NB4 (cell line): ENCODE measurements at regions not wholly inside any gene's neighbourhood (a gene's known extent, or its start where the extent isn't known, plus 50 kb on each side); places are given as distances from the start of the nearest gene placed in this dataset.

Experiments used
- DNase-seq: peaks from one replicate; pipeline ENCODE4 v3.0.0; 2010; ENCODE audit warnings: low read depth
- H3K4me3 ChIP-seq: one replicate; pipeline ENCODE4 v1.5.1; 2011; ENCODE audit warnings: mild to moderate bottlenecking, low read depth, low read length, moderate library complexity
- CTCF ChIP-seq: IDR thresholded peaks from one replicate; pipeline ENCODE4 v1.5.1; 2012; ENCODE audit warnings: low read depth, low read length
- MAX ChIP-seq: IDR thresholded peaks from 2 replicates; pipeline ENCODE4 v1.6.1; 2011; ENCODE audit warnings: low read depth, low read length
- MYC ChIP-seq: IDR thresholded peaks from 2 replicates; pipeline ENCODE4 v1.6.1; 2011; ENCODE audit warnings: low read depth, low read length
- POLR2A ChIP-seq: IDR thresholded peaks from 2 replicates; pipeline ENCODE4 v1.6.1; 2011; ENCODE audit warnings: mild to moderate bottlenecking; ENCODE audit not compliant: insufficient read length; ENCODE audit errors: extremely low read depth

GRCh38 chr3:99049164-99049563, 147.7 kb upstream of the DCBLD2 start:
- H3K4me3 ChIP-seq: no peak overlapping the region
- no peak for TF ChIP-seq MAX
- no peak for TF ChIP-seq POLR2A
- TF ChIP-seq MYC: no peak
- TF ChIP-seq CTCF: no peak
- no peak for DNase-seq

- DNase-seq: no peak
- TF ChIP-seq MYC (no peak), MAX (no peak), POLR2A (no peak), CTCF (no peak)
- H3K4me3 ChIP-seq: no peak overlapping the region
Observed at GRCh38 chr3:99041747-99042146, 140.3 kb upstream of the DCBLD2 start.

GRCh38 chr3:99031778-99032177, 130.3 kb upstream of the DCBLD2 start:
- DNase-seq: no peak
- no peak overlapping the region for H3K4me3 ChIP-seq
- TF ChIP-seq MYC (no peak), POLR2A (no peak), CTCF (no peak), MAX (no peak)

- no peak for TF ChIP-seq MAX
- TF ChIP-seq MYC: no peak
- peak; percentile 38 for TF ChIP-seq CTCF
- no peak overlapping the region for H3K4me3 ChIP-seq
- DNase-seq: peak; percentile 37
Observed at GRCh38 chr3:99023590-99024192, 122.2 kb upstream of the DCBLD2 start.

GRCh38 chr3:99021466-99021865, 120.0 kb upstream of the DCBLD2 start:
- no peak for DNase-seq
- TF ChIP-seq CTCF (no peak), MAX (no peak)
- no peak overlapping the region for H3K4me3 ChIP-seq

GRCh38 chr3:99016452-99016851, 115.0 kb upstream of the DCBLD2 start:
- DNase-seq: no peak
- no peak for TF ChIP-seq MYC
- no peak for TF ChIP-seq CTCF
- TF ChIP-seq POLR2A: no peak
- no peak for TF ChIP-seq MAX
- no peak overlapping the region for H3K4me3 ChIP-seq
